HepG2 (cell line): ENCODE measurements at regions not wholly inside any gene's neighbourhood (a gene's known extent, or its start where the extent isn't known, plus 50 kb on each side); places are given as distances from the start of the nearest gene placed in this dataset.

Source experiments
- ATAC-seq: fragments of 200-7000 bp; cut with Tn5 transposase; 3 replicates; pipeline ENCODE4 v1.9.1; 2020; ENCODE audit warnings: mild to moderate bottlenecking, moderate library complexity
- BruUV-seq: library from RNA; stranded (reverse); fragments of 400-500 nt; replicated peaks from 2 replicates; lab custom pipeline; 2021; lab: Mats Ljungman, UMichigan
- CTCF ChIA-PET: fragments of 300-600 bp; formaldehyde crosslinking; extraction: SDS; loops from one replicate; lab custom pipeline; 2021; ENCODE audit warnings: low total read pairs, inconsistent platforms, low intra/inter-chr PET ratio; lab: Yijun Ruan, JAX
- POLR2A ChIA-PET: fragments of 350-600 bp; sonication (Branson Sonifier 250); formaldehyde crosslinking; loops from one replicate; lab custom pipeline; 2020; ENCODE audit warnings: antibody characterized with exemption, inconsistent platforms; lab: Yijun Ruan, JAX
- DNase-seq: peaks from one replicate; pipeline ENCODE4 v3.0.0-alpha.2; 2015; ENCODE audit warnings: low spot score
- FAIRE-seq: peaks from 3 replicates; lab custom pipeline; 2011; peaks lifted over from hg19 to GRCh38; lab: Jason Lieb, UNC
- H2AFZ ChIP-seq: one replicate; pipeline ENCODE4 v1.6.1; 2011; ENCODE audit warnings: low read length, inconsistent platforms
- H3K27ac ChIP-seq: fragments of 300-600 bp; 3 replicates; pipeline ENCODE4 v1.8.0; 2011; ENCODE audit warnings: mixed run types, mild to moderate bottlenecking, mixed read lengths, low read length, inconsistent platforms; ENCODE audit not compliant: insufficient read depth; ENCODE audit errors: extremely low read length
- H3K27me3 ChIP-seq, 2 experiments: fragments of 200-600 bp in 1 of 2; 2 replicates in 1 of 2; 3 replicates in 1 of 2; pipeline versions ENCODE4 v1.6.0 to v1.8.0; 2011; ENCODE audit warnings: low read length in 2 of 2, mild to moderate bottlenecking in 2 of 2, moderate library complexity in 2 of 2, inconsistent platforms in 1 of 2; ENCODE audit not compliant: insufficient read depth in 2 of 2, control insufficient read depth in 1 of 2
- H3K36me3 ChIP-seq, 2 experiments: fragments of 200-600 bp in 1 of 2; replicated peaks in 1 of 2; 2 replicates in 1 of 2; 3 replicates in 1 of 2; pipeline versions ENCODE4 v1.5.1 to v1.8.0; 2011; ENCODE audit warnings: low read length in 2 of 2, inconsistent platforms in 1 of 2; ENCODE audit not compliant: insufficient read depth in 2 of 2, control insufficient read depth in 1 of 2
- H3K4me1 ChIP-seq: 2 replicates; pipeline ENCODE4 v1.5.1; 2012; ENCODE audit warnings: low read length, inconsistent platforms; ENCODE audit not compliant: insufficient read depth
- H3K4me2 ChIP-seq: 2 replicates; pipeline ENCODE4 v1.6.0; 2011; ENCODE audit warnings: low read depth, low read length, inconsistent platforms
- H3K4me3 ChIP-seq, 3 experiments: fragments of 200-600 bp in 1 of 3; sonication (generic), shearing (Covaris generic) in 1 of 3; replicated peaks in 1 of 3; 2 replicates each; pipeline ENCODE4 v1.5.1; 2011 to 2016; ENCODE audit warnings: low read length in 3 of 3, inconsistent platforms in 2 of 3, low read depth in 2 of 3, mild to moderate bottlenecking in 2 of 3, control low read depth in 1 of 3, mixed read lengths in 1 of 3; ENCODE audit not compliant: insufficient read depth in 1 of 3
- H3K79me2 ChIP-seq: one replicate; pipeline ENCODE4 v1.6.1; 2011; ENCODE audit warnings: low read length, inconsistent platforms; ENCODE audit not compliant: insufficient read depth
- H3K9ac ChIP-seq: 2 replicates; pipeline ENCODE4 v1.6.0; 2011; ENCODE audit warnings: mild to moderate bottlenecking, low read depth, low read length, inconsistent platforms; ENCODE audit not compliant: insufficient read depth
- H3K9me3 ChIP-seq: 2 replicates; pipeline ENCODE4 v1.5.1; 2012; ENCODE audit warnings: mild to moderate bottlenecking, low read length
- H4K20me1 ChIP-seq: 2 replicates; pipeline ENCODE4 v1.6.0; 2011; ENCODE audit warnings: inconsistent platforms, mild to moderate bottlenecking, low read length, moderate library complexity; ENCODE audit not compliant: insufficient read depth
- CSRNP2 ChIP-seq: sonication (generic); formaldehyde crosslinking; conservative IDR thresholded peaks from 2 replicates; pipeline ENCODE4 v1.8.0; 2022; ENCODE audit warnings: low read depth, missing genetic modification reagents
- MAFG ChIP-seq: sonication (generic); formaldehyde crosslinking; IDR thresholded peaks from 2 replicates; pipeline ENCODE4 v1.5.1; 2020; ENCODE audit warnings: mild to moderate bottlenecking, missing genetic modification reagents
- TSC22D2 ChIP-seq: sonication (generic); formaldehyde crosslinking; IDR thresholded peaks from 2 replicates; pipeline ENCODE4 v1.5.1; 2020; ENCODE audit warnings: missing genetic modification reagents, mild to moderate bottlenecking, borderline replicate concordance
- ZFY ChIP-seq: sonication (generic); formaldehyde crosslinking; IDR thresholded peaks from 2 replicates; pipeline ENCODE4 v1.4.0; 2020; ENCODE audit warnings: missing genetic modification reagents
- ZNF317 ChIP-seq: sonication (generic); formaldehyde crosslinking; IDR thresholded peaks from 2 replicates; pipeline ENCODE4 v1.5.0; 2020; ENCODE audit warnings: mild to moderate bottlenecking, missing genetic modification reagents
- ZNF547 ChIP-seq: sonication (generic); formaldehyde crosslinking; IDR thresholded peaks from 2 replicates; pipeline ENCODE4 v1.5.1; 2020; ENCODE audit warnings: mild to moderate bottlenecking, missing genetic modification reagents
- WGBS: methylation state at CpG from one replicate; pipeline ENCODE4 v1.1.6; 2017; ENCODE audit warnings: low lambda C conversion rate; 5-methylcytosine and 5-hydroxymethylcytosine counted together
- in situ Hi-C: cut with HindIII; loops from 2 replicates; pipeline ENCODE4 v1.10.0; 2017; ENCODE audit warnings: low pct_unique_long_range_greater_than_20kb; ENCODE audit not compliant: extremely low pct_ligation_motif_present
- intact Hi-C: fragments of 100-400 bp; cut with micrococcal nuclease; formaldehyde crosslinking; loops from one replicate; pipeline ENCODE4 v1.10.0; 2022; ENCODE audit not compliant: unreplicated experiment
- TF ChIP-seq, protein P1 (sequence below): sonication (generic); formaldehyde crosslinking; IDR thresholded peaks from 2 replicates; pipeline ENCODE4 v1.4.0; 2020; ENCODE audit warnings: missing genetic modification reagents

GRCh38 chr2:231862071-231862470 lies 64.1 kb downstream of the NPPC start:
- H3K4me1 ChIP-seq = no peaks in the 10 kb centered on the region
- H4K20me1 ChIP-seq = no peaks in the 10 kb centered on the region
- peaks cover 17% of the 10 kb centered on the region; the same call in 1 of the 2 replicates for H3K9me3 ChIP-seq
- WGBS = 7% methylated on average over 5 of the region's 6 CpGs
- H3K4me3 ChIP-seq = no peak overlapping the region
- intact Hi-C loops = no loop called here
- peaks cover 2 to 36% of the 10 kb centered on the region in 2 experiments; a peak in 4 of 5 replicates for H3K27me3 ChIP-seq
- TF ChIP-seq, protein P1, sequence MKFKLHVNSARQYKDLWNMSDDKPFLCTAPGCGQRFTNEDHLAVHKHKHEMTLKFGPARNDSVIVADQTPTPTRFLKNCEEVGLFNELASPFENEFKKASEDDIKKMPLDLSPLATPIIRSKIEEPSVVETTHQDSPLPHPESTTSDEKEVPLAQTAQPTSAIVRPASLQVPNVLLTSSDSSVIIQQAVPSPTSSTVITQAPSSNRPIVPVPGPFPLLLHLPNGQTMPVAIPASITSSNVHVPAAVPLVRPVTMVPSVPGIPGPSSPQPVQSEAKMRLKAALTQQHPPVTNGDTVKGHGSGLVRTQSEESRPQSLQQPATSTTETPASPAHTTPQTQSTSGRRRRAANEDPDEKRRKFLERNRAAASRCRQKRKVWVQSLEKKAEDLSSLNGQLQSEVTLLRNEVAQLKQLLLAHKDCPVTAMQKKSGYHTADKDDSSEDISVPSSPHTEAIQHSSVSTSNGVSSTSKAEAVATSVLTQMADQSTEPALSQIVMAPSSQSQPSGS = no peak
- TF ChIP-seq ZNF547 (CRISPR knock-in tag) (no peak), TSC22D2 (no peak), ZNF317 (CRISPR knock-in tag) (no peak), MAFG (no peak), CSRNP2 (no peak), ZFY (CRISPR knock-in tag) (no peak)
- TF ChIP-seq, all 625 proteins: peak for 0
- no peak overlapping the region for H3K9ac ChIP-seq
- FAIRE-seq (no peak), DNase-seq (no peak), ATAC-seq (no peak; the same call in 2 of the 3 replicates)
- H3K79me2 ChIP-seq = no peaks in the 10 kb centered on the region
- no TSS peak for BruUV-seq
- H3K27ac ChIP-seq = no peak overlapping the region
- CTCF ChIA-PET = no interaction called here
- in situ Hi-C loops = loop anchor here (10.0 kb wide), 1 partner anchor 47 kb away; no protein-coding TSS in a partner anchor
- H2AFZ ChIP-seq = no peak overlapping the region
- H3K36me3 ChIP-seq = no peaks in the 10 kb centered on the region
- POLR2A ChIA-PET = no interaction called here
- H3K4me2 ChIP-seq = no peak overlapping the region
